ENCODE measurements at regions not wholly inside any gene's neighbourhood (a gene's known extent, or its start where the extent isn't known, plus 50 kb on each side); places are given as distances from the start of the nearest gene placed in this dataset.

DNA sequence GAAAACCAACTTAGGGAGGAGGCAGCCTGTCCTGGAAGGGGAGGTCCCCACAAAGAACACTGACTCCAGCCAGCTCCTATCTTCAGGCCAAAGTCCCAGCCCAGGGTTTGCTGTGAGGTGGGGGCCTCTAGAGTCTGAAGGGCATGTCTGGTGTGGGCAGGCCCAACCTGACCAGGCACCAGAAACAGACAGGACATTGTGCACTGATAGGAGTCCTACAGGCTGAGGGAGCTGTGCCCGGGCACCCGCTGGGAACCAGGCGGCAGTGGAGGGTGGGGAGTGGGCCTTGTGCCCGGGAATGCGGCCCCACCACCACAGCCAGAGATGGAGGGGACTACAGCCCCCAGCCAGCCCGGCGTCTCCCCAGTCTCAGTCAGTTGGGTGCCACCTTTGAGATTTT lies 161.4 kb downstream of the WNT7A start:
- no peaks in the 10 kb centered on the region for H3K36me3 ChIP-seq
- intact Hi-C loops (cut with DNase I), result no loop called here
- no peak for TF ChIP-seq CTCF (IDR thresholded peaks at IDR 0.05)
- H3K4me1 ChIP-seq, result no peaks in the 10 kb centered on the region
- H3K27ac ChIP-seq, result no peak overlapping the region
- no peaks in the 10 kb centered on the region for H3K27me3 ChIP-seq
- DNase-seq (ENCODE audit: low spot score in 2 of 2), result no peak
- H3K4me3 ChIP-seq, result no peak overlapping the region
- H3K9me3 ChIP-seq, result peaks cover 0 to 7% of the 10 kb centered on the region in 2 donors

GRCh38 chr3:13718000-13718399 lies 161.9 kb downstream of the WNT7A start:
- peak in 1 of 2 donors; percentile 34 for DNase-seq (ENCODE audit: low spot score in 2 of 2)
- TF ChIP-seq CTCF (IDR thresholded peaks at IDR 0.05), result no peak
- H3K27me3 ChIP-seq, result no peaks in the 10 kb centered on the region
- H3K36me3 ChIP-seq, result no peaks in the 10 kb centered on the region
- no peak overlapping the region for H3K27ac ChIP-seq
- H3K9me3 ChIP-seq, result peaks cover 0 to 7% of the 10 kb centered on the region in 2 donors
- H3K4me1 ChIP-seq, result no peaks in the 10 kb centered on the region
- intact Hi-C loops (cut with DNase I), result no loop called here
- no peak overlapping the region for H3K4me3 ChIP-seq

DNA sequence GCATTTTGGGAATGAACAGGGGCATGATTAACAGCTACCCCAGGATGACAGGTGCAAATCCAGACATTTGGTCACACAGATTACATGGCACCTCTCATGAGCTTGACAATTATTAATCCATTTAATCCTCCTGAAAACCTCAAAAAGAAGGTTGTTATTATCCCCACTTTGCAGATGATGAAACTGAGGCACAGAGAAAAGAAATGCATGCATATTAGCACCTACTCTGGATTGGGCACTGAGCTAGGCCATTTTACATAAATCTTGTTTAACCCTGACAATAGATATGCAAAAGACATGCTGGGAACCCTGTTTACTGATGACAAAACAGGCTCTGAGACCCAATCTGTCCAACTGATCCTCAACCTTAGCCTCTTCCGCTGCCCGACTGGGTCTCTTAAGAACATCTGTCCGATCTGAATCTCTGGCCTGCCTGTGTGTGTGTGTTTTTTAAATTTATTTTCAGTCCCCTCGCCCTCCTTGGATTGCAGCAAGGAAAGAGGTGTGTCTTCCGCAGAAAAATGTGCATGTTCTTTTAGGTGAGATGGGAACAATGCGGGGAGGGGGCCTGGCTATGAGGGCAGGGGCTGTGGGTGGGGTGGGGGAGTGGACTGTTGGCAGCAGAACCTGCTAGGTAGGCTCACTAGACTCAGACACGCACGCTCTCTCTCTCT lies 162.5 kb downstream of the WNT7A start:
- intact Hi-C loops (cut with DNase I), result no loop called here
- Histone ChIP-seq H3K9me3 (peaks cover 0 to 7% of the 10 kb centered on the region in 2 donors), H3K36me3 (no peaks in the 10 kb centered on the region), H3K4me3 (no peak overlapping the region), H3K27ac (no peak overlapping the region), H3K27me3 (no peaks in the 10 kb centered on the region), H3K4me1 (no peaks in the 10 kb centered on the region)
- peak in 1 of 2 donors; percentile 48 for DNase-seq (ENCODE audit: low spot score in 2 of 2)
- TF ChIP-seq CTCF (IDR thresholded peaks at IDR 0.05), result no peak

GRCh38 chr3:13716540-13717221 lies 163.2 kb downstream of the WNT7A start:
- peak in 1 of 2 donors; percentile 28 for DNase-seq (ENCODE audit: low spot score in 2 of 2)
- intact Hi-C loops (cut with DNase I), result no loop called here

GRCh38 chr3:13715961-13716360 lies 163.9 kb downstream of the WNT7A start:
- no peaks in the 10 kb centered on the region for H3K36me3 ChIP-seq
- H3K27ac ChIP-seq, result no peak overlapping the region
- no peak overlapping the region for H3K4me3 ChIP-seq
- H3K9me3 ChIP-seq, result no peaks in the 10 kb centered on the region
- no peak for DNase-seq (ENCODE audit: low spot score in 2 of 2)
- no peaks in the 10 kb centered on the region for H3K27me3 ChIP-seq
- intact Hi-C loops (cut with DNase I), result no loop called here
- H3K4me1 ChIP-seq, result no peaks in the 10 kb centered on the region
- no peak for TF ChIP-seq CTCF (IDR thresholded peaks at IDR 0.05)

More at GRCh38 chr3:13716540-13717221, 163.2 kb downstream of the WNT7A start:
- Histone ChIP-seq H3K27ac (no peak overlapping the region), H3K4me3 (no peak overlapping the region), H3K9me3 (peaks cover 0 to under 1% of the 10 kb centered on the region in 2 donors), H3K27me3 (no peaks in the 10 kb centered on the region), H3K36me3 (no peaks in the 10 kb centered on the region), H3K4me1 (no peaks in the 10 kb centered on the region)
- no peak for TF ChIP-seq CTCF (IDR thresholded peaks at IDR 0.05)
